ENCODE measurements at regions not wholly inside any gene's neighbourhood (a gene's known extent, or its start where the extent isn't known, plus 50 kb on each side); places are given as distances from the start of the nearest gene placed in this dataset.

DNA sequence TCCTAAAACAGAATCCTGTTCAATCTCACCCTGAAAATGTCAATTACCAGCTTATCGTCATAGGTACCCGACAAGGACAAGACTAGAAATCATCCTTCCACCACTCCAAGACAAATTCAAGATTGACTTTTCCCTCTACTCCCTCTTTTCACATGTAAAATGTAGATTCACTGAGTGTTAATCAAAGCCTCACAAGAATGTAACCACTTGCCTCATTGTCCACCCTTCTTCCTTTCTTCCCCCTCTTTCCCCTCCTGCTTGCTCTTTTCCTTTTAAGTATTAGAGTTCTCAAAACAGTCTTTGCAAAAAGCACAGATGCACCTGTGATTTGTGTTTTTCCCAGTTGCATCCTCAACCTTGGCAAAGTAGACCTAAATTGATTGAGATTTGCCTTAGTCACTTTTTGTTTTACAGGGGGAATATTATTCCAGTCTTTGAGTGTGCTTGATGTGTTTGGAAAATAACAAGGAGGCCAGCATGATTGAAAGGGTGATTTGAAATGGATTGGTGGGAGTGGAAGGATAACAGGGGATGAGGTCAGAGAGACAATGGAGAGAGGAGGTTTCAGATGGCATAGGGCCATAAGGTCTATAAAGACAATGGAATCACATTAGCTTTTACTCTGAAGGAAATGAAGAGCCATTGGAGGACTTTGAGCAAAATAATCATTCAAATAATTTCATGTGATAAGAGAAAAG lies 231.3 kb upstream of the TYRP1 start:
- no peak for DNase-seq

DNA sequence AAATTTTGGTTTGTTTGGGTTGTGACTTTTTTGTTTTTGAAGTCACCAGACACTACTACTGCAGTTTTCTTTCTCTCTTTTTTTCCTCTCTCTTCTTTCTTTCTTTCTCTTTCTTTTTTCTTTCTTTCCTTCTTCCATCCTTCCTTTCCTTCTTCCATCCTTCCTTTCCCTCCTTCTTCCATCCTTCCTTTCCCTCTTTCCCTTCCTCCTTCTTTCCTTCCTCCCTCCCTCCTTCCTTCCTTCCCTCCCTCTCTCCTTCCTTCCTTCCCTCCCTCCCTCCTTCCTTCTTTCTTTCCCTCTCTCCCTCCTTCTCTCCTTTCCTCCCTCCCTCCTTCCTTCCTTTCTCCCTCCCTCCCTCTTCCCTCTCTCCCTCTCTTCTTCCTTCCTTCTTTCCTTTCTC lies 230.3 kb upstream of the TYRP1 start:
- DNase-seq: no peak

GRCh38 chr9:12463641-12464040 lies 229.5 kb upstream of the TYRP1 start:
- DNase-seq: no peak

DNA sequence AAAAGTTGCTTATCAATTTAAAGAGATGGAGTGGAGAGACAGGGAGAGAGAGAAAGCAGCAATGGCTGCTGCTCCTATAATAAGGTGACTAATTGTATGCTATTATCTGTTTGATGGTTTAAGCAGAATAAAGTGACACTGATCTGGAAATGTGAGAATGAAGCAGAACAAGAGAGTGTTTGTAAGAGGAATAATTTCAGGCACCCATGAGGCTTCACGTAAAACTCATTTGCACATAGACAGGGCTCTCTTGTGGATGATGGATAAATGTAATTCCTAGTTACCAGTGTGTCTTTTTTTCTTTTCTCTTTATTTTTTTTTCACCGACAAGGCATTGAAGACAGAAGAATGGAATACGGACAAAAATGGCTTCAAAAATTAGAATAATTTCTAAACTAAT lies 228.8 kb upstream of the TYRP1 start:
- DNase-seq: no peak

GRCh38 chr9:12464910-12465512 lies 228.2 kb upstream of the TYRP1 start:
- DNase-seq: no peak

DNA sequence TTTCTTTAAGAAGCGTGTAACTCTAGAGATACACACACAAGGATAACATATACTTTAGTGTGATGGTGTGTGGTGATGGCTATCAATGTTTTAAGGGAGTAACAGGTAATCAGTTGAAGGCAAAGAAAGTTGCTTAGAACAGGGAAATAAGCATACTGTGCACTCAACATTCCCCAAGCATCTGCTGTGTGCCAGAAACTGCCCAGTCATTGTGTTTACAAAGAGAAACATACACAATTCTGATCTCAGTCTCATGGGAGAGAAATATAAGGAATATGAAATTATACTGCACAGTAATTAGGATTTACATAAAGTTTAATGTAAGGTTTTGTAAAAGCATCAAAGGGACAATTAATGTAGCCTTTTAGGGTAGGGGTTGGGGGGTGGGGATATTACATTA lies 224.1 kb upstream of the TYRP1 start:
- no peak for DNase-seq

DNA sequence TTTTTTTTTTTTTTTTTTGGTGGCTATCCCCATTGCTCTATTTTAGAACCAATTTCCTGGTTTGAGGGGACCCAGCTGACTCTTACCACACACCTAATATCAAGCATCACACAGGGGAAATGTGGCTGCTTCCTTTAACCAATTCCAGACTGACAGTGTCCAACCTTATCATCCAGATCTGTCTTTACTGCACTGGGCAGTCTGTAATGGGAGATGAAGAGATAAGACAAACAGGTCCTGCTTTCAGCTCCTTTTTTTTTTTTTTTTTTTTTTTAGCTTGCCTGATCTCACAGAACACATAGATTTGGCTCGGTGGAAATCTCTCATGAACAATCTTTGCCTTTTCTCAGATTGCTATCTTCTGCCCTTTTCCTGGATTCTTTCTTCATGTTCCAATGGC lies 198.8 kb upstream of the TYRP1 start:
- no peak for DNase-seq

DNA sequence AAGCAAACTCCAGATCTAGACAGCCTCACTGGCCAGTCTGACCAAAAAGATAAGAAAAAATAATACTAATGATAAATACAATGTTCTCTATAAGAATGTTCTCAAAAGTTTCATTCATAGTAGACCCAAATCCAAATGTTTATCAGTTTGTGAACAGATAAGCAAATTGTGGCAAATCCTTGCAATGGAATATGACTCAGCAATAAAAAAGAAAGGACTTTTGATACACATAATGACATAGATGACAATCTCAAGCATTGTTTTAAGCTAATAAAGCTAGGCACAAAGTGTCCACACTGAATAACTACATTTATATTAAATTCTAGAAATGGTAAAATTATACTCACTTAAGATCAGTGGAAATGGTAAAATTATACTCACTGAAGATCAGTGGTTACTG lies 195.4 kb upstream of the TYRP1 start:
- DNase-seq: no peak

DNA sequence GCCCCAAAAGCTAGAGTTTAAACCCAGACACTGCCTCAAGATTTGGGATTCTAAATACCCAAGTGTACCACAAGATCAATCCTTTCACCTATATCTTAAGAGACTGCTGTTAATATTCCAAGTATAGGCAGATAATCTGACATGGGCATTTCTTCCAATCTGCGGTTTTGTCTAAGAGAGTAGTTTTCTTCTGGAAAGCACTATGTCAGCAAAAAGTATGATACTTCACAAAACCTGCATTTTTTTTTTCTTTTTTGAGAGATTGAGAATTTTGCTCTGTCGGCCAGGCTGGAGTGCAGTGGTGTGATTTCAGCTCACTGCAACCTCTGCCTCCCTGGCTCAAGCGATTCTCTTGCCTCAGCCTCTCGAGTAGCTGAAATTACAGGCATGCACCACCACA lies 190.7 kb upstream of the TYRP1 start:
- DNase-seq: no peak

GRCh38 chr9:12503606-12504122 lies 189.5 kb upstream of the TYRP1 start:
- DNase-seq: no peak

DNA sequence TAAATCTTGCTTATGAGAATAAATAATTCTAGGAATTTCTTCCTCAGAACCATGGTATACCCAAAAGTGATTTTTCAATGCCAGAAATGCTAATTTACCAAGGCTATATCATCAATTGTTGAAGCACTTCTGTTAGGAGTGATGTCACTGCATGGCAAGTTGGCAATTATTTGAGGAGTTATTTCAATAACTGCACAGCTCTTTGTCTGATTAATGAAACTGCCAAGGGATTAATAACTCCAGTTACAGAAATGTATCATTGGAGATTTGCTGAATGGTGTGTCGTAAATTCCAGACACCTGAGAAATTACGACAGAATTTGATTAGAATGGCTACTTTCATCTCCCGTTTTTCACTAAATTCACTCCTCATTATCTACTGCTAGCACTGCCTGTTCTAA lies 182.6 kb upstream of the TYRP1 start:
- DNase-seq: no peak

GRCh38 chr9:12511726-12512125 lies 181.5 kb upstream of the TYRP1 start:
- no peak for DNase-seq

DNA sequence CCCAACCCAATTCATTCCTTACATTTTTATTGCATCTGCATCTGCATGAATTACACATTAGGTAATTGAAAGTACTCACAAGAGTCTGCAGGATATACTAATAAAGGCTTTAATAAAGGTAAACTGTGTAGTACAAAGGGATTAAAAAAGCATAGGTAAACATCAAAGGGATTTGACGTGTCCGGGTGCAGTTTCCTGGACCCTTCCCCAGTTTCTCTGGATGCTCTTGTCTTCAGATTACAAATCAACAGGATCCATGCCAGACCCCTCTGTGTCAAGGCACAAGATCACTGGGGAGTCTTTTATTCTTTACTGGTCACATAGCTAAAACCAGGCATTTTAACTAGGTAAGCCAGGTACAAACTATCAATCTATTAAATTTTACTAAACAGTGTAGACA lies 177.2 kb upstream of the TYRP1 start:
- no peak for DNase-seq

DNA sequence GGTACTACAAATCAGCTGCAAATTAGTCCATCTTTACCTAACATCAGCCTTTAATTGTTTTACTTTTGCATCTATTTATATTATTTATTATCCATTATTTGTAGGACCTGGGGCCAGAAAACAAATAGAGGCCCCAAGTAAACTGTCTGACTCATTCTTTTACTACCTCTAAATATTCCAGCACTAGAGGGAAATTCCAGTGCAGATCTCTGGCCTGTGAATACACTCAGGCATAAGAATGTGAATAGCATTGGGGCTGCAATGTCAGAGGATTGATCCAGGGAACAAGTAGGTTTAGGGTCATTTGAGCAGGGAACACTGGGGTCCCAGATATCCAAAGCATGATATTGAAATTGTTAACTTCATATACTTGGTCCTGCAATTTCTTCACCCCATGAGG lies 176.6 kb upstream of the TYRP1 start:
- no peak for DNase-seq

DNA sequence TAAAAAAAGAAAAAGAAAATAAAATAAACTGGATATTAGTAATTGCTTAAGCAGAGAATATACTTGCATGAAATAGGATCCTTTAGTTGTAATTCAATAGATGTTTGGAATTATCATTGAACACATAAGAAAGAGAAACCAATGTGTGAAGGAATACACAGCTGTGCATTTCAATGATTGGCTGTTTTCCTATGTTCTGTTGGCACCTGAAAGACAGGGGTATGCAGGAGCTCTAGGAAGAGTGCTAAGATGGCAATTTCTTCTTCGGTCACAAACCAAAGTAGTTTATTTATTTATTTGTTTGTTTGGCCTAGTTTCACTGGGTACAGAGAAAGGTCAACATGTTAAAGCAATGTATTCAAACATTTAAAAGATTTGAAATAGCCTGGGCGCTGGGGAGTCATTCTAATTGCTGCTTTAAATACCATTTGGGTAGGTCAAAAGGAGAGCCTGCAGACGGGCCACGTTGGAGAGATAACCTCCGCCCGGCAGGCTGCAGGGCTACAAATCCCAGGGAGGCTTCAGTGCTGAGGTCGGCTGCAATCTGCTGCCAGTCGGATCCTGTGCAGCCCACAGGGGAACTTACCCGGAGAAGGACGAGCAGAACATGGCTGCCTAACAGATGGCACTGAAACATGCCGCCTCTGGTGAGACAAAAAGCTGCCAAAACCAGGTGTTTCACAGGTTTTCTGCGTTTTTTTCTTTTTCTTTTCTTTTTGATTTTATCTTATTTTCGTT lies 154.2 kb upstream of the TYRP1 start:
- no peak for DNase-seq

- no peak for DNase-seq
Measured at GRCh38 chr9:12539580-12539975, 153.6 kb upstream of the TYRP1 start.

DNA sequence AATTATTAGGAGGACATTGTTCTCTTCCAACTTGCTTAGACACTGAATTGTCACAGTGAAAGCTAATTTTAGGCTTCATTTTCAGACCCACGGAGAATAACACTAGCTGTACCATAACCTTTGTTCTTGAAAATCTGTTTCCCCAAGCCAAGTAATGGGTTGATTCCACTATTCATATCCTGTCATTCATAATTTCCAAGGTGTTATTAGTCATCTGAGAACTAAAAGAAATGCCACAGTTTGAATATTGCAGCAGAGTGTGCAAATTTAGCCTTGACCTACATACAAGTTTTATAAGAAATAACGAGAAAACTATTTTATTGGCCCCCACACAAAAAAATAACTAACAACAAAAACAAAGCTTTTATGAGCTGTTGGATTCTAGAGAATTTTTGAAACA lies 148.5 kb upstream of the TYRP1 start:
- DNase-seq: no peak

DNA sequence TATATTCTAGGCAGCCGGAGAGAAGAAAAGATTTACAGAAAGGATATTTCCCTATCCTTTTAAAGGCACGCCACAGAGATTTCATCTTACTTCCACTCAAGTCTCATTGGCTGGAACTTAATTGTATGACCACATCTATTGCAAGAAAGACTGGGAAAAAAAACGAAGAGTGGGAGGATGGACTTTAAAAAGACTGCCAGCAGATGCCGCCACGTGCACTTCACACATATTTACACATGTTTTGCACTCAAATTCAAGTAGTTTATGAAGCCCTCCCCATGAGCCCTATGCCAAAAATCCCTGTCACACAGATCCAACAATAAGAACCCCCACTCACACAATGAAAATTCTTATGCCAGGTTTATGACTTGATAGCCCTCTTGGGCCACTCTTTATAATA lies 138.5 kb upstream of the TYRP1 start:
- DNase-seq: no peak

DNA sequence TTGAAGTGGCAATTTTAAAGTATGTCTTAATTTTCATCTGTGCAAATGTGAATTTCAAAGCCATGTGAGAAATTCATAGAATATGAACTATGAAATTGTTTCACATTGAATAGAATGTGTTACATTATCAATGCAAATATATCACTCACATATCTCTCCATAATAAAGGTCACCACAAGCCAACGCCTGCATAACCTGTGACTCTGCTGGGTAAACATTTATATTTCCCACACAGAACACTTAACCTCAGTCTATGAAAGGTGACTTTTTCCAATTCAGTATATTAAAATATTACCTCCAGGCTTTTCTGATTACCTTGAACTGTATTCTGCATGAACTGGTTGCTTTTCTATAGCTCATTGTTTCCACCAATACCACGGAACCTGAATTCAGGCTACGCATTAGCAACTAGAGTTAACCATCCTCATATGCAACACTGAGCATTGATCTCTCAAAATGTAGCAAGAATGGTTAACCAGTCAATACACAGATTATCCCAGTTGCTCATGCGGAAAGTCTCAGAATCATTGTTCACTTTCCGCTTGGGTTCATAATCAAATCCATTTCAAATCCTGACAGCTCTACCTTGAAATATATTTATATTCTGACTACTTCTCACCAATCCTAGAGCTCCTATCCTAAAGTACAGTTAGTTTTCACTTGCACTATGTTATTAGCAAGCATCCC lies 126.6 kb upstream of the TYRP1 start:
- DNase-seq: no peak

DNA sequence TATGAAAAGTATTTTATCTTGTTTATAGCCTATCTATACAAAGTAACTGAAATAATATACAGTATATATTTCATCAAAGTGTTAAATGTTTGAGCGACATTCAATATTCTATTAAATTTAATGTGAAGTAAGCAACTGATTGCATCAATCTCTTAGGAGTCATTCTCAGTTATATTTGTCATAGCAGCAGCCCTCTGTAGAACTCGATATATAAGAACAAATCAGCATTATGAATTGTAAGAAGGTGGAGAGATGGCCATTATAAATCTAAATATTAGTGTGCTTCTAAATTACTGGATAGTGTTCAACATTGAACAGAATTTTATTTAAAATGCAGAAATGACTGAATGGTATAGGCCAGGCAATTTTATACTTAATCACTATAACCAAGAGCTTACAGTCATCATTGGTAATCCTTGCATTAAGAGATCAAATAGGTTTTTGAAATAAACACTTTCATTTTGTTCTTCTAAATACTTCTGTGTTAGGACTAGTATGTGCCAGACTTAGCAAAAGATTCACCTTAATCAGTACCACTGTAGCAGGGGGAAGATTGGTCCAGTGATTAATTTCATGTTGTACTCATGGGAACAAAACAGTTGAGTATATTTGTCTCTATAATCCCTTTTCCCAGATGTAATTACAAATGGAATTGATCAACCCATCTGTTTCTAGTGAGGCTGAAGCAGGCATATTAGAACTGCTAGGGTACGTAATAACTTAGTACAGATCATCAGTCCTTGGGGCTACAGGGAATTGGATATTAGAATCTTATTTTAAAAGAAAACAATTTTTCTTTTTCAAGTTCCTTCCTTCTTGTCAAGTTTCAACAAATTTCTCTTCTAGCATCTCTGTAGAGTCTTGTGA lies 108.3 kb upstream of the TYRP1 start:
- no peak for DNase-seq

- DNase-seq: no peak
Measured at GRCh38 chr9:12595400-12595799, 97.8 kb upstream of the TYRP1 start.

- DNase-seq: no peak
Measured at GRCh38 chr9:12604164-12604821, 88.9 kb upstream of the TYRP1 start.

Measured in GF-D8 (cell line).